GM18867 (cell line): ENCODE measurements at regions not wholly inside any gene's neighbourhood (a gene's known extent, or its start where the extent isn't known, plus 50 kb on each side); places are given as distances from the start of the nearest gene placed in this dataset.
"Not testable (repeated sequence)": the region's sequence is repeated elsewhere in the genome, so short reads cannot be mapped to it uniquely, and the experiment has no call there.

Experiments
- ATAC-seq: cut with Tn5 transposase; IDR thresholded peaks from one replicate; pipeline ENCODE4 v1.9.1; 2021; ENCODE audit warnings: mild to moderate bottlenecking, moderate library complexity; ENCODE audit not compliant: unreplicated experiment

- ATAC-seq = no peak
Measured at GRCh38 chr22:47361247-47361646, 598.8 kb downstream of the TBC1D22A start.

- ATAC-seq = no peak
Measured at GRCh38 chr22:47357493-47357892, 595.0 kb downstream of the TBC1D22A start.

- ATAC-seq = no peak
Measured at GRCh38 chr22:47357086-47357485, 594.6 kb downstream of the TBC1D22A start.

GRCh38 chr22:47356511-47357011 is 594.1 kb downstream of the TBC1D22A start:
- no peak for ATAC-seq

- no peak for ATAC-seq
Measured at GRCh38 chr22:47355776-47356510, 593.5 kb downstream of the TBC1D22A start.

GRCh38 chr22:47355388-47355725 is 592.9 kb downstream of the TBC1D22A start:
- ATAC-seq = no peak

GRCh38 chr22:47354668-47355387 is 592.4 kb downstream of the TBC1D22A start:
- ATAC-seq = no peak

- ATAC-seq = no peak
Measured at GRCh38 chr22:47352920-47353700, 590.7 kb downstream of the TBC1D22A start.

- no peak for ATAC-seq
Measured at GRCh38 chr22:47351836-47352579, 589.6 kb downstream of the TBC1D22A start.

- not testable (repeated sequence) for ATAC-seq
Measured at GRCh38 chr22:47346287-47346686, 583.8 kb downstream of the TBC1D22A start.

- no peak for ATAC-seq
Measured at GRCh38 chr22:47345025-47345424, 582.6 kb downstream of the TBC1D22A start.

- ATAC-seq = no peak
Measured at GRCh38 chr22:47344414-47344813, 582.0 kb downstream of the TBC1D22A start.

- no peak for ATAC-seq
Measured at GRCh38 chr22:47343611-47344010, 581.2 kb downstream of the TBC1D22A start.

- no peak for ATAC-seq
Measured at GRCh38 chr22:47342446-47342845, 580.0 kb downstream of the TBC1D22A start.

GRCh38 chr22:47341464-47341863 is 579.0 kb downstream of the TBC1D22A start:
- no peak for ATAC-seq

GRCh38 chr22:47340851-47341436 is 578.5 kb downstream of the TBC1D22A start:
- no peak for ATAC-seq

GRCh38 chr22:47337161-47337621 is 574.7 kb downstream of the TBC1D22A start:
- no peak for ATAC-seq

- ATAC-seq = no peak
Measured at GRCh38 chr22:47335958-47336357, 573.5 kb downstream of the TBC1D22A start.

- ATAC-seq = no peak
Measured at GRCh38 chr22:47335460-47335859, 573.0 kb downstream of the TBC1D22A start.

- ATAC-seq = no peak
Measured at GRCh38 chr22:47334601-47335000, 572.2 kb downstream of the TBC1D22A start.
